HG03521 (cell line): ENCODE measurements at regions not wholly inside any gene's neighbourhood (a gene's known extent, or its start where the extent isn't known, plus 50 kb on each side); places are given as distances from the start of the nearest gene placed in this dataset.

Experiments
- ATAC-seq: cut with Tn5 transposase; IDR thresholded peaks from one replicate; pipeline ENCODE4 v1.9.1; 2021; ENCODE audit warnings: mild to moderate bottlenecking, moderate library complexity; ENCODE audit not compliant: unreplicated experiment

DNA sequence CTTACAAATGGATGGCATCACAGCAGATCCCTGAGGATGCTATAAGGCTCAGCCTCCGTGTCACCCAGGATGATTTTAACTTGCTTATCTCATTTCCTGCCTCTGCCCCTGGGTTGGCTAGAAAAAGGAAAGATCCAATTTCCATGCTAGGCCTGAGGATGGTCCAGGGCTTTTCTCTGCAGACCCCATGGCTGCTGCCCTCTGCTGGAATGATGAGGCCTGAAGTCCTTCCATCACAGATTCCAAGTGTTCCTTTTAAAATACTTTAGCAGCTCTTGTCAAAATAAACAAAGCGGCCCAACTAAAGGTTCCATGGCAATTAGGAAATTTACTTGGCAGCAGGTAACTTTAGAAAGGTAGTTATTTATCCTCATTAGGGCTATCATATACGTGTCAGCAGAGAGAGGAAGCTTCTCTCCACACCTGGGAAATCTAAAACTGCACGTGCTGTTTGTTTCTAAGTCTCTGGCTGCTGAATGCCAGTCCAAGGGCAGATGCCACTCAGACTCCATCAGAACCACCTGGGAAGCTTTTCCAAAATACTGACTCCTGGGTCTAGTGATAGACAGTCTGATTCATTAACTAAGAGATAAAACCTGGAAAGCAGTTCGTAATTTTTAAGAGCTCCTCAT lies 401.9 kb upstream of the IL12A start:
- ATAC-seq, result no peak

- no peak for ATAC-seq
These were observed 394.6 kb upstream of the IL12A start for GRCh38 chr3:159593927-159594605.

DNA sequence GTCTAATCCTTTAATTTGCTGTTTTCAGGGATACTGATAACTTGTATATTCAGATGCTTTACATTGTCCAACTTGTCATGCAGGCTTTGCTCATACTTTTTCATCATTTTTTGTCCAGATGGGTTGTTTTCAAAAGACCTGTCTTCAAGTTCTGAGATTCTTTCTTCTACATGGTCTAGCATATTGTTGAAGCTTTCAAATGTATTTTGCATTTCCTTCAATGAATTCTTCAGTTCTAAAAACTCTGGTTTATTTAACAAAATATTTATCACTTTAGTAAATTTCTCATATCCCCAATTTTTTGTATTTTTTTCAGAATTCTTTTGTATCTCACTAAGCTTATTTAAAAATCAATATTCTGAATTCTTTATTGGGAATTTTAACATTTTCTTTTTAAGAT lies 388.3 kb upstream of the IL12A start:
- no peak for ATAC-seq

- ATAC-seq, result no peak
These were observed 384.5 kb upstream of the IL12A start for GRCh38 chr3:159604151-159604581.

- ATAC-seq, result no peak
These were observed 383.5 kb upstream of the IL12A start for GRCh38 chr3:159605101-159605500.

- ATAC-seq, result no peak
These were observed 382.9 kb upstream of the IL12A start for GRCh38 chr3:159605776-159606175.

GRCh38 chr3:159607856-159608255 lies 380.8 kb upstream of the IL12A start:
- ATAC-seq, result no peak

DNA sequence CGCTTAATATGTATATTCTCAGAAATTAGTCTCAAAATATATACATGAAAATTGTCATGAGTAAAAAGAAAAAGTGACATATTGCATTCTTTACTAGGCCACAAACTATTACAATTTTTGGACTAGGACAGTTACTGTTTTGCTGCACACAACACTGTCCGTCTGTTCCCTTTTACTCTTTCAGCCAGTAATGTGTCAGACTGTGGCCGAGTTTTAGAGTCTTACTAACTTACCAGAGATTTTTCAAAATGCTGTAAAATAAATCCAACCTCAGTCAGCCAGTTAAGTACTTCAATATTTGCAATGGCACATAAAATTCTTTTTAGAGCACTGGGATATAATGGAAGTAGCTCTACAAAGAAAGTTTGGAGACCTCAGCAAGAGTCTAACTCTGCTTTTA lies 380.3 kb upstream of the IL12A start:
- ATAC-seq, result no peak

DNA sequence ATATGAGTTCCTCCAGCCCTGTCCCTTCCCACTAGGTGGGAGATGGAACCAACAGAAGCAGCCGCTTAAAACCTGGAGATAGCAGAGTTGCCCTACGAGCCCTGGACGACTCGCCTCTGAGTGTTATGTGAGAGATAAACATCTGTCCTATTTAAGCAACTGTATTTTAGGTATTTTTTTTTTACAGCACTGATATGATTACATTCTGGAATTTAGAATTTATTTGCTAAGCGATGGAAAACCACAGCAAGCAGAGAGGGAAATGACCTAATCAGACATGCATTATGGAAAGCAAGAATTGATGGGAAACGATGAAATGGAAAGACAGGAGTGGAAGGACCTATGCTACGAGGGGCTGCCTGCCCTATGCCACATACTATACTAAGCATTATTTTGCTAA lies 379.0 kb upstream of the IL12A start:
- ATAC-seq, result no peak

- ATAC-seq, result no peak
These were observed 372.3 kb upstream of the IL12A start for GRCh38 chr3:159616234-159616825.

DNA sequence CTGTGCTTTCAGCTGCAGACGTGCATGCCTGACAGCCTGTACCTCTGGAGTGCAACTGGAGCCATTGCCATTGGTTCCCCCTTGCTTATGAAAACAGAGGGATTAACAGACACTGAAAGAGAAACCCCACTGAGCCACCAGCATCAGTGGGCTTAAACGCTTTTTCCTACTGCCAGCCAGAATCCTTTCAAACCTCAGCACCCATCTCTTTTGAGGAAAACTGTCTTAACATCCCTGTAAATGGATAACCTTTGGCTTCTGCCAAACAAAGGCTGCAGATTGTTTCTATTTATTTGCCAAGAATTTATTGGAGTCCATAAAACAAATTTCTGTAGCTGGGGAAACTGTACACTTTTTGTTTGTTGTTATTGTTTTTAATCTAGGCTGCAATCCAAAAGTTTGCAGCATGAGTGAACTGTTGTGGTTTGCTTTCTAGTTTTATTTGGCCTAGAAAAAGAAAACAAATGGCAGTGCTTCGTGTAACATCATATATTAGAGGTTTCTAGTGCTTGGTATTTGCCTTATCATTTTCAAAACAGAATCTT lies 369.2 kb upstream of the IL12A start:
- ATAC-seq, result no peak

GRCh38 chr3:159620281-159620680 lies 368.4 kb upstream of the IL12A start:
- ATAC-seq, result no peak

DNA sequence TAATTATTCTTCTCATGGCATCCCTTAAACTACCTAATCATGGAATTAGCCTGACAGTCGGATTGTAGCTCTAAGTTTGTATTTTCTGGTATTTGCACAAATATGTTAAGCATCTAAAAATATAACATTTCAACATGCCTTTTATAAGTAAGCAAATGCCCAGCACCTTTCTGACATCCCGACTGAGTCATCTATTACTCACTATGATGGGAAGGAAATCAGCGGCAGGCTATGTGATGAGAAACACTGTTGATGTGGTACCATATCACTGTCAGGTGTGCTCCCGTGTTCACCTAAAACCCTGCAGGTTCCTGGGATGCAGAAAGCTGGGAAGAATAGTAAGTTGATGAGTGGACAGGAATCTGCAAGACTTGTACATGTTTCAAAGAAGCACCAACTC lies 367.8 kb upstream of the IL12A start:
- no peak for ATAC-seq

DNA sequence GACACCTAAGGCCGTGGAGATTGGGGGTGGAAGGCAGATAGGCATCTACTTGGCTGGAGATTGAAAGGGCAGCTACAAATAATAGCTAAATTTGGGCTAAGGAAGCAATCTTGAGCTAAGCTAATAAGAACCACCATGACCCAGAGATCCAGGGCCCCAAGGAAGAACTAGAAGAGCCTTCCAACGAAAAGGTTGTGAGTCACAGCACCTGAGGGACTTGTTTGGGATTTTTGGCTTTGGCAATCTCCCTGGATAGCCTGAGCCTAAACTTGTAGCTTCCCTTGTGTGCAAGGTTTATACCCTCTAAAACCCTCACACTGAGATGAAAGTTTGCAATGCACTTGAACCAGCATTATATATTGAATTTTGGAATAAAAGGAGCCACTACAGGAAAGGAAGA lies 364.0 kb upstream of the IL12A start:
- no peak for ATAC-seq

GRCh38 chr3:159625594-159625993 lies 363.0 kb upstream of the IL12A start:
- no peak for ATAC-seq

DNA sequence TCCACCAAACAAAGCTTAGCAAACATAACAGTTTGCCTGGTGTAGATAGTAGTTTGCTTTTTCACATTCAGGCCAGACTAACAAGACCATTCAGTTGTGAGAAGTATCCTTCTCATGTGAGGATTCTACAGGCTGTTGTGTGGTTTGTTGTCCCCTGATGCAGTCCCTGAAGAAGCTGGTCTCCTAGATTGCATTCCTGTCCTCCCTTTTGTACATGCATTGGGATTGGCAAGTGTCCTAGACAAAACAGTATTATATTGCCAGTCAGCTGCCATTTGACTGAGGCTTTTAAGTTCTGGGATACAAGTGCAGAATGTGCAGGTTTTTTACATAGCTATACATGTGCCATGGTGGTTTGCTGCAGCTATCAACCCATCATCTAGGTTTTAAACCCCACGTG lies 362.0 kb upstream of the IL12A start:
- no peak for ATAC-seq

DNA sequence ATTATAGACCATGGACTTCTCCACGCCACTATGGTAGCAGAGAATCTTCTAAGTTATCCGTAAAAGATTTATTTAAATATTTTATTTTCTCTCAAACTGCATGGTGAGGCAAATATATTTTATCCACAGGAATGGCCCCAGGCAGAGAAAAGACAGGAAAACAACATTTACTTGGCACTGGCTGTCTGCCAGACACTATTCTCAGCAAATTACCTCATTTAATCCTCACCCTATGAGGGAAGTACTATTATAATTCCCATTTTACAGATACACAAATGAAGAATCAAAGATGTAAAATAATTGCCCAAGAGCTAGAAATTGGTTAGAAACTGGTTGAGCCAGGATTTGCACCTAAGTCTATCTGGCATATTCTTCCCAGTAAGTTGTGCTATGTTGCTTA lies 361.4 kb upstream of the IL12A start:
- no peak for ATAC-seq

DNA sequence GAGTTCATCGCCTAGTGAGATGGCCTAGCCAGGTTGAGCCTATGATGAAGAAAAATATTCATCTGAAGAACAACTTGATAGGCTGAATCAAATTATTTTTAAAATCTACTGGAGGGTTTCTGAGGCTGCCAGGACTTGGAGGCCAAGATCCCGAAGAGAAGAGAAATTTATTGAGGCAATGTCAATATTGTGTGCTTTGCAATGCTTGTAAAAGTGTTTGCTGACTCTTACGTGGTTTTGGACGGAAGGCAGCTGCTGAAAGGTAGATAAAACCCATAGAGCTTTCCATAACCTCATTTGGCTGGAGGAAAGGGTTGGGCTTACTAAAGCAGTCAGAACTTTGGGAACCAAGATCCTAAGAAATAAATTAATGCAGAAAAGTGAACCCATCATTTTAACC lies 361.0 kb upstream of the IL12A start:
- no peak for ATAC-seq

DNA sequence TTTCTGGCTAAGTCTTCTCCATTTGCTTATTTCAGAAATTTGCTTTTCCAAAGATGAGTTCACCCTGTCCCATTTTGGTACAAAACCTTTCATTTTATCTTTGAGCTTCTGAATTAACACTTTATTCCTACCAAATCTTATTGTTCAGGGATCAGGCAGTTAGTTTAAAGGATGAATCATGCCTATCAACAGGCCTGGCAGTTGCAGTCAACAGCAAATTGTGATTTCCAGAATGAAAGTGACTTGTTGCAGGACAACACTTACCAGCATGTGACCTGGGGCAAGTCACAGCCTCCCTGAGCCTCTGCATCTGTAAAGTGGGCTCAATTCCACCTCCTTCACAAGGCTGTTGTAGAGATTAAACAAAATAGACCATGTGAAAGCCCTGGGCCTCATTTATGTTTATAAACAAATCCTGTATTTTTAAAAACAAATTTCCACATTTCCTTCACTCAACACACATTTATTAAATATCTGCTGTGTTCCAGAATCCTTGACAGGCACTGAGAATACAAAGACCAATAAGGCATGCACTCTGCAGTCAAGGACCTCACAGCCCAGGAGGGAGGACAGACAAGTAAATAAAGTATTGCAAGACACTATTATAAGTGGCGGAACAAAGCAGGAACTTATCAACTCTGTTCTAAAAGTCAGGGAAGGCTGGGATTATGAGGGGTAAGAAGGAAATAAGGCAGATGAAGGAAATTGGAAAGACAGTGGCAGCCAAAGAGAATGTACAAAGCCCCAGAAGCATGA lies 359.1 kb upstream of the IL12A start:
- ATAC-seq, result no peak

DNA sequence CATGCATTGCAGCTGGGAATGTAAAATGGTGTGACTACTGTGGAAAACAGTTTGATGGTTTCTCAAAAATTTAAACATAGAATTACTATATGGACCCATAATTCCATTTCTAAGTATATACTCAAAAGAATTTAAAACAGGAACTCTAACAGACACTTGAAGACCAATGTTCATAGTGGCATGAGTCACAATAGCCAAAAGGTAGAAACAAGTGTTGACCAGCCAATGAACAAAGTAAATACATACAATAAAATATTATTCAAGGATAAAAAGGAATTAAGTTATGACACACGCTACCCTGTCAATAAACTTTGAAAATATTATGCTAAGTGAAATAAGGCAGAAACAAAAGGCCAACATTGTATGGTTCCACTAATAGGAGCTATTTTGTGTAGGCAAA lies 357.4 kb upstream of the IL12A start:
- ATAC-seq, result no peak

- ATAC-seq, result no peak
These were observed 356.5 kb upstream of the IL12A start for GRCh38 chr3:159632128-159632527.

DNA sequence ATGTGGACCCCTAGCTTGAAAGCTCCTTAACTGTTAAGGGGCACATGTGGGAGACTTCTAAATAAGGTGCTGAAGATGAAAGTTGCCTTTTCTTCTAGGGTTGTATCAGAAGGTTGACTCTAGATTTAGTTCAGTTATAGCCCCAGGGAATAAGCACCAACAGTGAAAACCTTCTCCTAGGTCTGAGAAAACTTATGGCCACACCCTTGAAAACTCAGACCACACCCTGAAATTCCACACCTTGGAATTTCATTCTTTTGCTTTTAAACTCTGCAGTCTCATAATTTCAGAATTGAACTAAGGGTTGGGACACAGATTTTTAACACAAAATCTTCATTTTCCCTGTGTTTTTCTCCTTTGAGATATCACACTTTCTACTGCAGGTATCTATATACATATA lies 355.8 kb upstream of the IL12A start:
- no peak for ATAC-seq
